Chondrocyte (in vitro differentiated cells): ENCODE measurements at regions not wholly inside any gene's neighbourhood (a gene's known extent, or its start where the extent isn't known, plus 50 kb on each side); places are given as distances from the start of the nearest gene placed in this dataset.

Experiments
- DNase-seq: peaks from one replicate; pipeline ENCODE4 v3.0.0; 2021; ENCODE audit warnings: mixed read lengths, low spot score
- H3K27ac Mint-ChIP-seq: one replicate; pipeline ENCODE4 v1.8.0; 2021; ENCODE audit warnings: mild to moderate bottlenecking, moderate library complexity, mixed read lengths; ENCODE audit not compliant: unreplicated experiment
- H3K27me3 Mint-ChIP-seq: 2 replicates; pipeline ENCODE4 v1.8.0; 2021; ENCODE audit warnings: low read depth, mixed read lengths
- H3K36me3 Mint-ChIP-seq: 2 replicates; pipeline ENCODE4 v1.8.0; 2021; ENCODE audit warnings: low read depth, mixed read lengths
- H3K4me1 Mint-ChIP-seq: 2 replicates; pipeline ENCODE4 v1.8.0; 2021; ENCODE audit warnings: low read depth, mild to moderate bottlenecking, mixed read lengths
- H3K4me3 Mint-ChIP-seq: one replicate; pipeline ENCODE4 v1.8.0; 2021; ENCODE audit warnings: mild to moderate bottlenecking, moderate library complexity, mixed read lengths; ENCODE audit not compliant: unreplicated experiment
- H3K9me3 Mint-ChIP-seq: 2 replicates; pipeline ENCODE4 v1.8.0; 2021; ENCODE audit warnings: low read depth, mixed read lengths
- TF ChIP-seq, protein P1 (sequence below): fragments of 200-600 bp; sonication (generic); IDR thresholded peaks from 2 replicates; pipeline ENCODE4 v1.5.0; 2021; ENCODE audit warnings: antibody characterized with exemption, mild to moderate bottlenecking, moderate library complexity

- no peaks in the 10 kb centered on the region for H3K27me3 Mint-ChIP-seq
- TF ChIP-seq, protein P1, sequence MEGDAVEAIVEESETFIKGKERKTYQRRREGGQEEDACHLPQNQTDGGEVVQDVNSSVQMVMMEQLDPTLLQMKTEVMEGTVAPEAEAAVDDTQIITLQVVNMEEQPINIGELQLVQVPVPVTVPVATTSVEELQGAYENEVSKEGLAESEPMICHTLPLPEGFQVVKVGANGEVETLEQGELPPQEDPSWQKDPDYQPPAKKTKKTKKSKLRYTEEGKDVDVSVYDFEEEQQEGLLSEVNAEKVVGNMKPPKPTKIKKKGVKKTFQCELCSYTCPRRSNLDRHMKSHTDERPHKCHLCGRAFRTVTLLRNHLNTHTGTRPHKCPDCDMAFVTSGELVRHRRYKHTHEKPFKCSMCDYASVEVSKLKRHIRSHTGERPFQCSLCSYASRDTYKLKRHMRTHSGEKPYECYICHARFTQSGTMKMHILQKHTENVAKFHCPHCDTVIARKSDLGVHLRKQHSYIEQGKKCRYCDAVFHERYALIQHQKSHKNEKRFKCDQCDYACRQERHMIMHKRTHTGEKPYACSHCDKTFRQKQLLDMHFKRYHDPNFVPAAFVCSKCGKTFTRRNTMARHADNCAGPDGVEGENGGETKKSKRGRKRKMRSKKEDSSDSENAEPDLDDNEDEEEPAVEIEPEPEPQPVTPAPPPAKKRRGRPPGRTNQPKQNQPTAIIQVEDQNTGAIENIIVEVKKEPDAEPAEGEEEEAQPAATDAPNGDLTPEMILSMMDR: no peak
- H3K9me3 Mint-ChIP-seq: peaks cover 6% of the 10 kb centered on the region
- peaks cover 1% of the 10 kb centered on the region for H3K36me3 Mint-ChIP-seq
- peaks cover 38% of the 10 kb centered on the region for H3K4me1 Mint-ChIP-seq
- DNase-seq: no peak
- no peak overlapping the region for H3K4me3 Mint-ChIP-seq
- H3K27ac Mint-ChIP-seq: no peak overlapping the region
Observed at GRCh38 chr3:99110401-99110800, 208.9 kb upstream of the DCBLD2 start.

GRCh38 chr3:99108508-99108907 is 207.0 kb upstream of the DCBLD2 start:
- DNase-seq: no peak
- TF ChIP-seq, protein P1: no peak
- Mint-ChIP-seq H3K4me3 (no peak overlapping the region), H3K27me3 (no peaks in the 10 kb centered on the region), H3K9me3 (peaks cover 6% of the 10 kb centered on the region), H3K36me3 (peaks cover 1% of the 10 kb centered on the region), H3K27ac (peak overlapping the region; percentile 6), H3K4me1 (peaks cover 23% of the 10 kb centered on the region)

- peaks cover 9% of the 10 kb centered on the region for H3K36me3 Mint-ChIP-seq
- TF ChIP-seq, protein P1: no peak
- H3K27ac Mint-ChIP-seq: no peak overlapping the region
- no peak overlapping the region for H3K4me3 Mint-ChIP-seq
- DNase-seq: no peak
- H3K27me3 Mint-ChIP-seq: peaks cover 14% of the 10 kb centered on the region
- peaks cover 7% of the 10 kb centered on the region for H3K9me3 Mint-ChIP-seq
- H3K4me1 Mint-ChIP-seq: peaks cover 8% of the 10 kb centered on the region
Observed at GRCh38 chr3:99094606-99095005, 193.1 kb upstream of the DCBLD2 start.

- Mint-ChIP-seq H3K36me3 (no peaks in the 10 kb centered on the region), H3K4me1 (peaks cover 18% of the 10 kb centered on the region), H3K4me3 (no peak overlapping the region), H3K27ac (no peak overlapping the region), H3K9me3 (no peaks in the 10 kb centered on the region), H3K27me3 (peaks cover 27% of the 10 kb centered on the region)
- no peak for DNase-seq
- TF ChIP-seq, protein P1: no peak
Observed at GRCh38 chr3:99087277-99087676, 185.8 kb upstream of the DCBLD2 start.

- no peaks in the 10 kb centered on the region for H3K9me3 Mint-ChIP-seq
- no peak for DNase-seq
Observed at GRCh38 chr3:99084826-99085225, 183.3 kb upstream of the DCBLD2 start.

More at GRCh38 chr3:99084826-99085225, 183.3 kb upstream of the DCBLD2 start:
- TF ChIP-seq, protein P1: no peak
- Mint-ChIP-seq H3K27me3 (peaks cover 24% of the 10 kb centered on the region), H3K4me3 (no peak overlapping the region), H3K4me1 (peaks cover 18% of the 10 kb centered on the region), H3K36me3 (no peaks in the 10 kb centered on the region), H3K27ac (no peak overlapping the region)
